ENCODE measurements at regions not wholly inside any gene's neighbourhood (a gene's known extent, or its start where the extent isn't known, plus 50 kb on each side); places are given as distances from the start of the nearest gene placed in this dataset.

DNA sequence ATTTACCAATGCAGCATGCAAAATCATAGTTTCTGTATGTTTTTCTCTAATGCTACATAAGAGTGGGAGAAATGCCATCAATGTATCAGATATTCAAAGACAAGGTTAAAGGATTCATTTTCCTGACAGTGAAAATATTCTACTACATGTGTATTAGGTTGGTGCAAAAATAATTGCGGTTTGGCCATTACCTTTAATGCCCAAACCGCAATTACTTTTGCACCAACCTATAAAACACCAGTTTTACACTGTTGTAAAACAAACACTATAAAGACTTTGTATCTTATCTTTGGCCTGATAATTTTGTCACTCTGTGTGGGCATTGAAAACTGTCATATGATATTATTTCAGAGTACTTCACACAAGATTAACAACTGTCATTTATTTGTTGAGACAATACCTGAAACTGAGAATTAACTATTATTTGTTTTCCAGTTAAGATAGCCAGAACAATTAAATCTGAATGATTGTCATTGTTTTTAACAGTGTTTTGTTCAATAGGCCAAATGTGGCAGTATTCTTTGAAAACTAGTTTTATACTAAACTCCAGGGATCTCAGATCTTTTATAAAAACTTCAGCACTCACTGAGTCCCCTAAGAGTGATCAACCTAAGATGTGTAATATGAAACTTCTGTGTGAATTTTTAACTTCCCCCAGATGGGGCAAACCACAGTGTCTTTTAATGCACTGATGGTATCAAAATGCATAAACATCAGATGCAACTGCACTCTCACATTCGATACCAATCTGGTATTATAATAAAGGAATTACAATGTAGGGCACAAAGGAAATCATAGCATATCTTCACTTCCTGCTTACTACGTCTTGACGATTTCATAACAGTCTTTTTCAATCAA, 53.8 kb upstream of the FBN2 start:
- Histone ChIP-seq H3K9me3 (ENCODE audit: low read length) (no peaks in the 10 kb centered on the region), H3K27me3 (ENCODE audit: insufficient read depth, low read length) (no peaks in the 10 kb centered on the region), H3K4me1 (ENCODE audit: insufficient read depth, low read length) (no peaks in the 10 kb centered on the region), H3K36me3 (ENCODE audit: insufficient read depth, low read length) (no peaks in the 10 kb centered on the region), H2AFZ (ENCODE audit: low read depth, low read length) (no peak overlapping the region), H3K4me3 (ENCODE audit: low read length) (no peak overlapping the region)

DNA sequence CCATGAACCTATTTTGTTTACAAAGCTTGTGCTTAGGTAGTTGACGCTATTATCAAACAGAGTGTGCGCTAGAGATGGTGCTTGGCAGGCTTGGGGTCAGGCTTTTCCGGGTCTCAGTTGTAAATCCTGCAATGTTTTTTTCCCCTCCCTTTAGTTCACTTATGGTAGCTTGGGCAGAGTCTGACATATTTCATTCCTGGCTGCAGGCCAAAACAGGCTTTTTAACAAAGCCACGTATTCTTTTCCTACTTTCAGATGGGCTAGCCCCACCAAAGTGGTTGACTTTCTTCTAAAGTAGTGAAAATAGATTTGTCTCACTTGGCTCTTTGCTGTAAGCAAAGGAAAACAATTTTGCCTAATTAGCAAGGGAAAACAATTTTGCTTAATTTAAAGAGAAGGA, 58.0 kb upstream of the FBN2 start:
- Histone ChIP-seq H3K36me3 (ENCODE audit: insufficient read depth, low read length) (no peaks in the 10 kb centered on the region), H3K4me3 (ENCODE audit: low read length) (no peak overlapping the region), H3K9me3 (ENCODE audit: low read length) (no peaks in the 10 kb centered on the region), H2AFZ (ENCODE audit: low read depth, low read length) (no peak overlapping the region), H3K4me1 (ENCODE audit: insufficient read depth, low read length) (no peaks in the 10 kb centered on the region), H3K27me3 (ENCODE audit: insufficient read depth, low read length) (no peaks in the 10 kb centered on the region)

DNA sequence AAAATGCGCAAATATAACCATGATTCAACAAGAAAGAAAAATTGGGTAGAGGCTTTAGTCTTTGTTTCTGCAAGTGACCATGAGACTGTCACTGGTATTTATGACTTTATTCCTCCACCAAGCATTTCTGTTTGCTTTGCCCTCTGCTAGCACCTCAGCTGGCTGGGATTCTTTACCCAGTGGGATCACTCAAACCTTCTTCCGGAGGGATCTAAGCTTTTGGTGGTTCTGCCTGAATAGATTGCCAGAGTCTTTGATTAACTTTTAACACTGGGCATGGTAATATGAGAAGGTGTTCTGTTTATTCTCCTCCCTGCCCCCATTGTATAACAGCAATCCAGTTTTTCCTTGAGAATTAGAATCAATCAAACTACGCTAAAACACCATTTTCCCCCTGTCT, 59.1 kb upstream of the FBN2 start:
- Histone ChIP-seq H3K9me3 (ENCODE audit: low read length) (no peaks in the 10 kb centered on the region), H3K27me3 (ENCODE audit: insufficient read depth, low read length) (no peaks in the 10 kb centered on the region), H3K4me1 (ENCODE audit: insufficient read depth, low read length) (no peaks in the 10 kb centered on the region), H3K36me3 (ENCODE audit: insufficient read depth, low read length) (no peaks in the 10 kb centered on the region), H2AFZ (ENCODE audit: low read depth, low read length) (no peak overlapping the region), H3K4me3 (ENCODE audit: low read length) (no peak overlapping the region)

DNA sequence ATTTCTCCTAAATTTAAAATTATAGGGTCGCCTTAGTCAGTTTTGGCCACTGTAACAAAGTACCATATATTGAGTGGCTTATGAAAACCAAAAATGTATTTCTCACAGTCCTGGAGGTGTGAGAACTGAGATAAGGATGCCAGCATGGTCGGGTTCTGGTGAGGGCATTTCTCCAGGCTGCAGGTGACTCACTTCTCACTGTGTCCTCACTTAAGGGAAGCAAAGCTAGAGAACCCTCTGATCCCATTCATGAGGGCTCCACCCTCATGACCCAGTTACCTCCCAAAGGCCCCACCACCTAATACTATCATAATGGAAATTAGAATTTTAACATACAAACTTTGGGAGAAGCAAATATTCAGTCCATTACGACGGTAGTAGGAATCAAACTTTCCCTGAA, 75.1 kb upstream of the FBN2 start:
- H3K9me3 ChIP-seq (ENCODE audit: low read length): no peaks in the 10 kb centered on the region
- H2AFZ ChIP-seq (ENCODE audit: low read depth, low read length): no peak overlapping the region
- H3K36me3 ChIP-seq (ENCODE audit: insufficient read depth, low read length): no peaks in the 10 kb centered on the region
- no peaks in the 10 kb centered on the region for H3K27me3 ChIP-seq (ENCODE audit: insufficient read depth, low read length)
- no peak overlapping the region for H3K4me3 ChIP-seq (ENCODE audit: low read length)
- no peaks in the 10 kb centered on the region for H3K4me1 ChIP-seq (ENCODE audit: insufficient read depth, low read length)

DNA sequence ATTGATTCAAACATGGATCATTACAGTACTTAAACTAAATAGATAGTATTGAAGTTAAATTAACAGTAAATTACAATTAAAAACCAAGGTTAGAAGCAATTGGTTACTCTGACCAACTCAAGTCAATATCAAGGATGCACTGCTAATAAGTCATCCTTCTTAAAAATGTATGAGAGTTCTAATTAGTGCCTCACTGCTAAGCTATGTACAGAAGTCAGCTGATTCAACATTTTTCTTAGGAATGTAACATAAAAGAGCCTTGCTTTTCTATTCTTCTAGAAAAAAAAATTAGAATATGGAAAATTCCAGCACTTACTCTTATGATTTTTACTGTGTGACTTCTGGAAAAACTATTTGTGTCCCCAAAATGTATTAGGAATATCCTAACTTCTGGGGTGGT, 75.7 kb upstream of the FBN2 start:
- Histone ChIP-seq H3K27me3 (ENCODE audit: insufficient read depth, low read length) (no peaks in the 10 kb centered on the region), H3K4me1 (ENCODE audit: insufficient read depth, low read length) (no peaks in the 10 kb centered on the region), H3K36me3 (ENCODE audit: insufficient read depth, low read length) (no peaks in the 10 kb centered on the region), H2AFZ (ENCODE audit: low read depth, low read length) (no peak overlapping the region), H3K9me3 (ENCODE audit: low read length) (no peaks in the 10 kb centered on the region), H3K4me3 (ENCODE audit: low read length) (no peak overlapping the region)

DNA sequence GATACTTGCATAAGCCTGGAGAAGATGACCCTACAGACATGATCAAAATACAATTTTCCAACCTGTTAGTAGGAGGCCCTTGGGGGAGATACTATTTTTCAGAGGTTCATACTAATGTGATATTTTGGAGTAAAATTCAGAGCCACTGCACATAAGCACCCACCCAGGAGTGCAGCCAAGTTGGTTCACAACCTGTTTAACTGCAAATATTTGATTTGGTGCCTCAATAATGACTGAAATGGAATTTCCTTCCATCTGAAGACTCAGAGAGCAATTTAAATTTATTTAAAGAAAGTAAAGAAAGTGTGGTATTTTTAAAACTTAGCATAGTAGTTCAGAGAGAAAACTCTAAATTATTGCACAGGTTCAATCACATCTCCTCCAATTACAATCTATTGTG, 77.5 kb upstream of the FBN2 start:
- Histone ChIP-seq H2AFZ (ENCODE audit: low read depth, low read length) (no peak overlapping the region), H3K9me3 (ENCODE audit: low read length) (no peaks in the 10 kb centered on the region), H3K4me1 (ENCODE audit: insufficient read depth, low read length) (no peaks in the 10 kb centered on the region), H3K27me3 (ENCODE audit: insufficient read depth, low read length) (no peaks in the 10 kb centered on the region), H3K4me3 (ENCODE audit: low read length) (no peak overlapping the region), H3K36me3 (ENCODE audit: insufficient read depth, low read length) (no peaks in the 10 kb centered on the region)

DNA sequence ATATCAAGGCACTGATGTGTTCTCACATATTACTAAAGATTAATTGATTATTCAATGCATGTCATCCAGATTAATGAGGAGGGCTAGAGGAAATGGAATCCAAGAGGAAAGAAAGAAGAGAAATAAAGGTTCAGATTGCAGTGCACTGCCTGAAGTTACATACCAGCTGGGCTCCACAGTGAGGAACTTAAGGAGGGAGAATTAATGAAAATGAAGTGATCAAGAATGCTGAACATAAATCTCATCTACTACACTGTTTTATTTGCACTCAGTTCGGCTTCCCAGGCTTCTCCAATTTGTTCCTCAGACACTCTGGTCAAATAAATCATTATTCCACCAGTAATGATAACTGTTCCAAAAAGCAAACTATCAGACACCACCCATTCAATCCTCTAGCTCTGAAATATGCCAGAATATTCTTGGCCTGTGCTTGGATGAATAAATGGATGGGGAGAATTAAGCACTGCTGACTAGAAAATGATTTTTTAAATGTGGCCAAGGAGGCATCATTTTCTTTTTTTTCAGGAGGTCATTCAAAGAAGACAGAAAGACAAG, 88.6 kb upstream of the FBN2 start:
- no peaks in the 10 kb centered on the region for H3K36me3 ChIP-seq (ENCODE audit: insufficient read depth, low read length)
- no peaks in the 10 kb centered on the region for H3K27me3 ChIP-seq (ENCODE audit: insufficient read depth, low read length)
- H3K9me3 ChIP-seq (ENCODE audit: low read length): no peaks in the 10 kb centered on the region
- no peaks in the 10 kb centered on the region for H3K4me1 ChIP-seq (ENCODE audit: insufficient read depth, low read length)
- no peak overlapping the region for H3K4me3 ChIP-seq (ENCODE audit: low read length)
- no peak overlapping the region for H2AFZ ChIP-seq (ENCODE audit: low read depth, low read length)

DNA sequence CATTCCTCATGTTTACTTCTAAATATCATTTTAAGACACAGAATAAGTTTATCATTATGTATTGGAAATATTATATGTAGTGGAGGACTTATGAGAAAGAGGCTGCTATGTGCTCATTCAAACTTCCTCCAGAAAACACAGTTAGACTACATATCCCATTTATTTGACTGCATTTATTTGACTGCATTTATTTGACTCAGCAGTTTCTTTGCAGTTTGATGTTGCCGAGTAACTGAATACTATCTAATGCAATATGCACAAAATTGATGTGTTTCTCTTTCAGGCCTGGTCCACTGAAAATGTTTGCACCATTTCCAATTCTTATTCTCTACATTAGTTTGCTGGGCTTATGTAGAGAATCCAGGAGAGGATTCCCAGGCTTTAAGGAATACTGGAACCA, 89.9 kb upstream of the FBN2 start:
- Histone ChIP-seq H3K4me3 (ENCODE audit: low read length) (no peak overlapping the region), H3K4me1 (ENCODE audit: insufficient read depth, low read length) (no peaks in the 10 kb centered on the region), H2AFZ (ENCODE audit: low read depth, low read length) (no peak overlapping the region), H3K36me3 (ENCODE audit: insufficient read depth, low read length) (no peaks in the 10 kb centered on the region), H3K9me3 (ENCODE audit: low read length) (no peaks in the 10 kb centered on the region), H3K27me3 (ENCODE audit: insufficient read depth, low read length) (no peaks in the 10 kb centered on the region)

DNA sequence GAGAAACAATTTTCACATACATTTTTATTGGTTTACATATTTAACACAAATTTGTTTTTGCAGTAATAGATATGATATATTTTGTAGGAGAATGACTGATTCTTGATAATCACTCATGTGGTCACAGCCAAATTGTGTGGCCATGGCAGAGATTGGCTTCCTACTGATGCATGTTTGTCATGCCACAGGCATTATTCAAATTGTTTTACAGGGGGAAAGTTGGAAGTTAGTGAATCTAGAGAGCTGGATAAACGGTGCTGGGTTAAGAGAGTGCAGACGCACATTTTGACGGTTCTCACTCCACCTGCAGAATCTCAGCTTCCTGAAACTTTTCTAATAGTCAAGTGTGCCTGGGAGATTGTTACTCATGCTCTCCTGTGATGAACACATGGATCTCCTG, 91.1 kb upstream of the FBN2 start:
- H3K4me1 ChIP-seq (ENCODE audit: insufficient read depth, low read length): no peaks in the 10 kb centered on the region
- H3K27me3 ChIP-seq (ENCODE audit: insufficient read depth, low read length): no peaks in the 10 kb centered on the region
- no peaks in the 10 kb centered on the region for H3K36me3 ChIP-seq (ENCODE audit: insufficient read depth, low read length)
- H3K9me3 ChIP-seq (ENCODE audit: low read length): no peaks in the 10 kb centered on the region
- H2AFZ ChIP-seq (ENCODE audit: low read depth, low read length): no peak overlapping the region
- H3K4me3 ChIP-seq (ENCODE audit: low read length): no peak overlapping the region

DNA sequence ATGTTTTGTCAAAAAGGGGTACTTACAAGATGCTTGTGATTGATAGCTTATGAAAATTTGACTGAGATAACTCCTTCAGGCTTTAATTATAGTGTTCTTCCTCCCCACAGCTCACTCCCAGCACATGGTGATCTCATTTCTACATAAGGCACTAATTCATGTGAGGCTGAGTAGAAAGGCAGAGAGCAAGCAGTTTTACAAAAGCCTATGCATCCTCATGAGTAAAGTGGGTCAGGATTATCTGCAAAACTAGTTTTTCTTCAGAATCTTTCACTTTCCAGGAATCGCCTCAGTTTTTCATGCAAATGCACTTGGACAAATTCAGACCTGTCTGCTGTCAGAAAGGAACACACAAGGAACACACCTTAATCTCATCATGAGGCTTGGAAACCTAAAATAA, 92.1 kb upstream of the FBN2 start:
- no peak overlapping the region for H2AFZ ChIP-seq (ENCODE audit: low read depth, low read length)
- H3K27me3 ChIP-seq (ENCODE audit: insufficient read depth, low read length): no peaks in the 10 kb centered on the region
- no peaks in the 10 kb centered on the region for H3K9me3 ChIP-seq (ENCODE audit: low read length)
- no peaks in the 10 kb centered on the region for H3K36me3 ChIP-seq (ENCODE audit: insufficient read depth, low read length)
- H3K4me3 ChIP-seq (ENCODE audit: low read length): no peak overlapping the region
- H3K4me1 ChIP-seq (ENCODE audit: insufficient read depth, low read length): no peaks in the 10 kb centered on the region

DNA sequence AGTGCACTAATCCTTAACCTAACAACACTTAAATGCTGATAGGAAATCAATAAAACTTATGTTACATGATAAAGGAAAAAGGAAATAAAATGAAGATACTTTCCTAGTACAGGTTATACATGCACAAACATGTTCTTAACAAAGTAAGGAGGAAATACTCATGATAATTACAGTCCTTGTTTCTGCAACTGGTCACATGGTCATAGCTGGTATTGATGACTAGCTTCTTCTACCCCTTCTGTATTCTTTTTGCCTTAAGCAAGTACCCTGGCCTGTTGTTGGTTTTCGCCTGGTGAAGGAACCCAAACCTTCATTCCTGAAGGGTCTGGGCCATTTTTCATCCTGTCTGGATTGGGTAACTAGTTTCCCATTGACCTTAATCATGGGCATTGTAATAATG, 93.7 kb upstream of the FBN2 start:
- H3K36me3 ChIP-seq (ENCODE audit: insufficient read depth, low read length): no peaks in the 10 kb centered on the region
- no peaks in the 10 kb centered on the region for H3K9me3 ChIP-seq (ENCODE audit: low read length)
- no peak overlapping the region for H2AFZ ChIP-seq (ENCODE audit: low read depth, low read length)
- H3K27me3 ChIP-seq (ENCODE audit: insufficient read depth, low read length): no peaks in the 10 kb centered on the region
- no peaks in the 10 kb centered on the region for H3K4me1 ChIP-seq (ENCODE audit: insufficient read depth, low read length)
- no peak overlapping the region for H3K4me3 ChIP-seq (ENCODE audit: low read length)

DNA sequence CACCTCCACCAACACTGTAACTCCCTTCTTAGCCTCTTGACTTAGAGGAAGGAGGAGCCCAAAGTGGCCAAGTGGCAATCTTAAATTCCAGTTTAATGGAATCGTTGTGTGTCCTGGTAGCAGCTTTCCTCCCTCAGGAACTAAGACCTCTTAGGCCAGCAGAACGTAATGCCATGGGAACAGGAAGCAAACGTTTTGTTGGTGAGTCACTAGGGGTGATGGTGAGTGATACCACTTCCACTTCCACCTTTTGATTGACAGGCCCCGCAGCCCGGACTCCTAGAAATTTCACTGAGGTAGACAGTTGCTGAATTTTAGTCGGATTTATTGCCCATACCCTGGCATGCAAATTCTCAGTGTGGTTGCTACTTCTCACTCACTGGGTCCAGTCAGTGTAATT, 94.2 kb upstream of the FBN2 start:
- Histone ChIP-seq H3K9me3 (ENCODE audit: low read length) (no peaks in the 10 kb centered on the region), H3K4me3 (ENCODE audit: low read length) (no peak overlapping the region), H3K27me3 (ENCODE audit: insufficient read depth, low read length) (no peaks in the 10 kb centered on the region), H3K36me3 (ENCODE audit: insufficient read depth, low read length) (no peaks in the 10 kb centered on the region), H3K4me1 (ENCODE audit: insufficient read depth, low read length) (no peaks in the 10 kb centered on the region), H2AFZ (ENCODE audit: low read depth, low read length) (no peak overlapping the region)

DNA sequence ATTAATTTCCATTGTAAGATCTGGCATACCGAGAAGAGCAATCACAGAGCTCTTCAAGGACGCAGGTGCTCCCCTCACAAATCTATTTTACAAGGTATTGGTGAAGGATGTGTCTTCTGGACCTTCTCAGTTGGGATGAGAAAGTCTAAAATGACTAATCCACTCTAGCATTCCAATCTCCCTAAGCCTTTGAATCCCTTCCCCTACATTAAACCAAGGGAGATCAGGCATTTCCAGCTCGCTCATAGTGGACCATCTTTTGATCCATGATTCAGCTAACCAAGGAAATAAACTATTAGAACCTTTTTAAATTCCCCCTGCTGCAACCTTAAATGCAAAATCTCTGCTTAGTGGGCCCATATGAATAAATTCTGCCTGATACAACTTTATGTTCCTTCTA, 95.9 kb upstream of the FBN2 start:
- Histone ChIP-seq H3K36me3 (ENCODE audit: insufficient read depth, low read length) (no peaks in the 10 kb centered on the region), H3K27me3 (ENCODE audit: insufficient read depth, low read length) (no peaks in the 10 kb centered on the region), H3K9me3 (ENCODE audit: low read length) (no peaks in the 10 kb centered on the region), H3K4me3 (ENCODE audit: low read length) (no peak overlapping the region), H3K4me1 (ENCODE audit: insufficient read depth, low read length) (no peaks in the 10 kb centered on the region), H2AFZ (ENCODE audit: low read depth, low read length) (no peak overlapping the region)

DNA sequence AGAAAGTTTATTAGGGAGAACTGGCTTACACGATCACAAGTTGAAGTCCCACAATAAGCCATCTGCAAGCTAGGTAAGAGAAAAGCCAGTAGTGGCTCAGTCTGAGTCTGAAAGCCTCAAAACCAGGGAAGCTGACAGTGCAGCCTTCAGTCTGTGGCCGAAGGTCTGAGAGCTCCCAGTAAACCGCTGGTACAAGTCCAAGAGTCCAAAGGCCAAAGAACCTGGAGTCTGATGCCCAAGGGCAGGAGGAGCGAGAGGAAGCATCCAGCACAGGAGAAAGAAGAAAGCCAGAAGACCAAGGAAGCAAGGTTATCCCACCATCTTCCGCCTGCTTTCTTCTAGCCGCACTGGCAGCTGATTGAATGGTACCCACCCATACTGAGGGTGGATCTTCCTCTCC, 97.3 kb upstream of the FBN2 start:
- H3K36me3 ChIP-seq (ENCODE audit: insufficient read depth, low read length): no peaks in the 10 kb centered on the region
- H3K4me1 ChIP-seq (ENCODE audit: insufficient read depth, low read length): no peaks in the 10 kb centered on the region
- H3K4me3 ChIP-seq (ENCODE audit: low read length): no peak overlapping the region
- H3K9me3 ChIP-seq (ENCODE audit: low read length): no peaks in the 10 kb centered on the region
- no peaks in the 10 kb centered on the region for H3K27me3 ChIP-seq (ENCODE audit: insufficient read depth, low read length)
- no peak overlapping the region for H2AFZ ChIP-seq (ENCODE audit: low read depth, low read length)
